ENCODE measurements at regions not wholly inside any gene's neighbourhood (a gene's known extent, or its start where the extent isn't known, plus 50 kb on each side); places are given as distances from the start of the nearest gene placed in this dataset.

DNA sequence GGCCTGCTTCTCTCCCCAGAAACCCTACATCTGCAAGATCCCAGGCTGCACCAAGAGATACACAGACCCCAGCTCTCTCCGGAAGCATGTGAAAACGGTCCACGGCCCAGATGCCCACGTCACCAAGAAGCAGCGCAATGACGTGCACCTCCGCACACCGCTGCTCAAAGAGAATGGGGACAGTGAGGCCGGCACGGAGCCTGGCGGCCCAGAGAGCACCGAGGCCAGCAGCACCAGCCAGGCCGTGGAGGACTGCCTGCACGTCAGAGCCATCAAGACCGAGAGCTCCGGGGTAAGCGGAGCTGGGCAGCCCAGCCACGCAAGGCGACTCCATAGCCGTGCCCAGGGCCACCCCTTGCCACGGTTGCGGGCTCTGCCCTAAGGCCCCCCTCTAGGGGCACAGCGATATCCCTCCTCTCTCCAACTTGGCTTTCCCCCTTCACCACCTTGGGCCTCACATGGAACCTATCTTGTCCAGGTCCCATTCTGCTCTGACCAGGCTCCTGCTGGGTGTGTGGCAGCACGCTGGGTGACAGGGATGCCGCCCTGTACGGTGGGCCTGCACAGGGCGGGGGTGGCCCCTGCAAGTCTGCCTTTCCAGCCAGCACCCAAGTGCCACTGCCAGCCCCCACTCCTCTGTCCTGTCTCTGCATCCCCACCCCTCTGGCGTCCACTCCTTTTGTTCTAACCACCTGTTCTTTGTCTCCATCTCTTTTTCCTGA lies 248.9 kb downstream of the GLI2 start:
- no peak overlapping the region for H3K4me3 Mint-ChIP-seq
- TF ChIP-seq, protein P1, sequence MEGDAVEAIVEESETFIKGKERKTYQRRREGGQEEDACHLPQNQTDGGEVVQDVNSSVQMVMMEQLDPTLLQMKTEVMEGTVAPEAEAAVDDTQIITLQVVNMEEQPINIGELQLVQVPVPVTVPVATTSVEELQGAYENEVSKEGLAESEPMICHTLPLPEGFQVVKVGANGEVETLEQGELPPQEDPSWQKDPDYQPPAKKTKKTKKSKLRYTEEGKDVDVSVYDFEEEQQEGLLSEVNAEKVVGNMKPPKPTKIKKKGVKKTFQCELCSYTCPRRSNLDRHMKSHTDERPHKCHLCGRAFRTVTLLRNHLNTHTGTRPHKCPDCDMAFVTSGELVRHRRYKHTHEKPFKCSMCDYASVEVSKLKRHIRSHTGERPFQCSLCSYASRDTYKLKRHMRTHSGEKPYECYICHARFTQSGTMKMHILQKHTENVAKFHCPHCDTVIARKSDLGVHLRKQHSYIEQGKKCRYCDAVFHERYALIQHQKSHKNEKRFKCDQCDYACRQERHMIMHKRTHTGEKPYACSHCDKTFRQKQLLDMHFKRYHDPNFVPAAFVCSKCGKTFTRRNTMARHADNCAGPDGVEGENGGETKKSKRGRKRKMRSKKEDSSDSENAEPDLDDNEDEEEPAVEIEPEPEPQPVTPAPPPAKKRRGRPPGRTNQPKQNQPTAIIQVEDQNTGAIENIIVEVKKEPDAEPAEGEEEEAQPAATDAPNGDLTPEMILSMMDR (IDR thresholded peaks at IDR 0.05), result no peak
- peaks cover 30% of the 10 kb centered on the region for H3K27me3 Mint-ChIP-seq (ENCODE audit: low read depth, poor library complexity)
- H3K4me1 Mint-ChIP-seq, result peaks cover 7% of the 10 kb centered on the region
- peaks cover 10% of the 10 kb centered on the region for H3K9me3 Mint-ChIP-seq
- H3K27ac Mint-ChIP-seq, result no peak overlapping the region
- DNase-seq, result no peak
- peaks cover 70% of the 10 kb centered on the region for H3K36me3 Mint-ChIP-seq (ENCODE audit: low read depth)

DNA sequence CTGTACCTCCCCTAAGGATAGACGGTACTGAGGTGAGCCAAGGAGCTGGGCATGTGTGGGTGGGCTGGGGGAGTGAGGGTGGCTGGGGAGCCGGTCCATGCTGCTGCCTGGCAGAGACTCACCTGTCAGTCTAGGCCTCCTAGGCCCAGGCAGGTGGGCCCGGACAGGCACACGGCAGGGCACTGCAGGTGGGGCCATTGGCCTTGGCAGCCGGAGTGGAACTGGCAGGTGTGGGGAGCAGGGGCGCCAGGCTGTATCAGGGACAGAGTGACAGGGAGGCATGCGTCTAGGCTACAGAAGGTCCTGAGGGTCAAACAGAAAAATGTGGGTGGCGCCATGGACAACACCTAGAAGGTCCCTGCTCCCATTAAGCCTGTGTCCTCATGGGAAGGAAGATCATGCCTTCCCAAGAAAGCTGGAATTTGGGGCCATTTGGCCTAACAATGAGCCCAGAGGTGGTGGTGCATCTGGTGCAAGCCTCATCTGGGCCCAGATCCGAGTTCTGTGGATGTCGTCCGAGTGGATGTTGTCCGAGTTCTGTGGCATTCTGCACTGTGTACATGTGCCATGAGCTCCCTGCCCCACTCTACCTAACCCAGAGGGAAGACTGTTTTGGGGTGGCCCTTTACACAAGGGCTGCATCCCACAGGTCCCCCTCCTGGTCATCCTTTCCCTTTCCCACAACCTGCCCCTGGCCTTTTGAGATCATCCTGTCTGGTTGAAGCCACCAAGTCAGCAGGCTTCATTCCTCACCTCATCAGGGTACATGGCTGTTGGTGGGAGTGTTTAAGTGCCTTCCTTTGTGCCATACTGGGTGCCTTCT lies 249.7 kb downstream of the GLI2 start:
- Mint-ChIP-seq H3K4me1 (peaks cover 7% of the 10 kb centered on the region), H3K27me3 (ENCODE audit: low read depth, poor library complexity) (peaks cover 31% of the 10 kb centered on the region), H3K36me3 (ENCODE audit: low read depth) (peaks cover 64% of the 10 kb centered on the region), H3K27ac (no peak overlapping the region), H3K9me3 (peaks cover 2% of the 10 kb centered on the region), H3K4me3 (no peak overlapping the region)
- DNase-seq, result no peak
- TF ChIP-seq, protein P1 (IDR thresholded peaks at IDR 0.05), result no peak

DNA sequence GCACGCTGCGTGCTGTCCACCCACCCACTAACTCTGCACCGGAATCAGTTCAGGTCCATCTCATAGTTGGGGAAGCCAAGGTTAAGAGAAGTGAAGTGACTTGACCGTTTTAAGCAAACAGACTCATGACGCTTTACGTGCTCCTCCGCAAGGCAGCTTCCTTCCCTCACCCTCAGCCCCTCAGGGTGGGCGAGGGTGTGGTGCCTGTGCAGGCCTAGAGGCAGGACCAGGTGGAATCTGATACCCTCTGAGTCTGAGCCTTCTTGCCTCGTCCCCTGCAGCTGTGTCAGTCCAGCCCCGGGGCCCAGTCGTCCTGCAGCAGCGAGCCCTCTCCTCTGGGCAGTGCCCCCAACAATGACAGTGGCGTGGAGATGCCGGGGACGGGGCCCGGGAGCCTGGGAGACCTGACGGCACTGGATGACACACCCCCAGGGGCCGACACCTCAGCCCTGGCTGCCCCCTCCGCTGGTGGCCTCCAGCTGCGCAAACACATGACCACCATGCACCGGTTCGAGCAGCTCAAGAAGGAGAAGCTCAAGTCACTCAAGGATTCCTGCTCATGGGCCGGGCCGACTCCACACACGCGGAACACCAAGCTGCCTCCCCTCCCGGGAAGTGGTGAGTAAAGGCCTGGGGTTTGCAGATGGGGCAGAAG lies 250.5 kb downstream of the GLI2 start:
- no peak for DNase-seq
- H3K4me3 Mint-ChIP-seq, result no peak overlapping the region
- peaks cover 7% of the 10 kb centered on the region for H3K4me1 Mint-ChIP-seq
- H3K27ac Mint-ChIP-seq, result no peak overlapping the region
- H3K36me3 Mint-ChIP-seq (ENCODE audit: low read depth), result peaks cover 64% of the 10 kb centered on the region
- H3K9me3 Mint-ChIP-seq, result no peaks in the 10 kb centered on the region
- TF ChIP-seq, protein P1 (IDR thresholded peaks at IDR 0.05), result no peak
- H3K27me3 Mint-ChIP-seq (ENCODE audit: low read depth, poor library complexity), result peaks cover 32% of the 10 kb centered on the region

DNA sequence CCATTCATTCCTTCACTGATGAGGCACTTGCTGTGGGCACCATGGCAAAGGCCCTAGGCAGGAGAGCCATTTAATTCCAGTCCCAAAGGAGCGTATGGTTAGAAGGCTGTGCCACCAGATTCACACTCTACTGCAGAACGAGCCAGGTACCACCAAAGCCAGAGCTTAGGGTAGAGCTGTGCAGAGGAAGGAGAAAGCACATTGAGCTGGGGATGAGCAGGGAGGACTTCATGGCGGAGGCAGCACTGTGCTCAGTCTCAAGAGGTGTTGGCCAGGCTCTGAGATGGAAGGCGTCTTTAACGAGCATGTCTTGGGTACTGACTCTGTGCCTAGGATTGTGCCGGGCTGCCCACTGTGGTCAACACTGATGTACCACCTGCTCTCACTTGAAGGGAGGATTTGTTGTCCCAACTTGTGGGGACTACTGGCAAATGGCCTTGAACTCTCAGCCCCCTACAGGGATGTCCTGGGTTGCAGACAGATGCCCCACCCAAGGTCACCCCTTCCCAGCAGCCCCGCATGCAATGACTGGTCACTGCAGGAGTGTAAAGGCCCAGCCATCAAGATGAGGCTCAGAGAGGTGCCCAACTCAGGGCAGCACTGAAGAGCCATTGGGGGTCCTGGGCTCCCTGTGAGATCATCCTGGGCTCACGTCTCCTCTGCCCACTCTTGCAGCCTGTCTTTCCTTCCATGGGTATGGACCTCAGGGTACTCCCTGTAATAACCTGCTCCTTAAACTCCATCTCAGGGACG lies 251.4 kb downstream of the GLI2 start:
- DNase-seq, result no peak
- H3K4me3 Mint-ChIP-seq, result no peak overlapping the region
- no peaks in the 10 kb centered on the region for H3K9me3 Mint-ChIP-seq
- peaks cover 64% of the 10 kb centered on the region for H3K36me3 Mint-ChIP-seq (ENCODE audit: low read depth)
- H3K4me1 Mint-ChIP-seq, result peaks cover under 1% of the 10 kb centered on the region
- no peak overlapping the region for H3K27ac Mint-ChIP-seq
- TF ChIP-seq, protein P1 (IDR thresholded peaks at IDR 0.05), result no peak
- H3K27me3 Mint-ChIP-seq (ENCODE audit: low read depth, poor library complexity), result peaks cover 32% of the 10 kb centered on the region

DNA sequence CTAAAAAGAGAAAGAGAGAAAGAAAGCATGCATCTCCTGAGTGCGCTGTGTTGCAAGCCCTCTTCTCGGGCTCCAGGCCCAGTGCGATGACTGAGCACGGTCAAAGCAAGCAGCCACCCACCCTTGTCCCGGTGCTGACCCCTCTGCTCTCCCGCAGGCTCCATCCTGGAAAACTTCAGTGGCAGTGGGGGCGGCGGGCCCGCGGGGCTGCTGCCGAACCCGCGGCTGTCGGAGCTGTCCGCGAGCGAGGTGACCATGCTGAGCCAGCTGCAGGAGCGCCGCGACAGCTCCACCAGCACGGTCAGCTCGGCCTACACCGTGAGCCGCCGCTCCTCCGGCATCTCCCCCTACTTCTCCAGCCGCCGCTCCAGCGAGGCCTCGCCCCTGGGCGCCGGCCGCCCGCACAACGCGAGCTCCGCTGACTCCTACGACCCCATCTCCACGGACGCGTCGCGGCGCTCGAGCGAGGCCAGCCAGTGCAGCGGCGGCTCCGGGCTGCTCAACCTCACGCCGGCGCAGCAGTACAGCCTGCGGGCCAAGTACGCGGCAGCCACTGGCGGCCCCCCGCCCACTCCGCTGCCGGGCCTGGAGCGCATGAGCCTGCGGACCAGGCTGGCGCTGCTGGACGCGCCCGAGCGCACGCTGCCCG lies 252.5 kb downstream of the GLI2 start:
- no peaks in the 10 kb centered on the region for H3K4me1 Mint-ChIP-seq
- H3K9me3 Mint-ChIP-seq, result no peaks in the 10 kb centered on the region
- H3K27me3 Mint-ChIP-seq (ENCODE audit: low read depth, poor library complexity), result peaks cover 23% of the 10 kb centered on the region

More for the DNA sequence above, 252.5 kb downstream of the GLI2 start:
- H3K27ac Mint-ChIP-seq, result no peak overlapping the region
- DNase-seq, result no peak
- TF ChIP-seq, protein P1 (IDR thresholded peaks at IDR 0.05), result no peak
- H3K4me3 Mint-ChIP-seq, result no peak overlapping the region
- H3K36me3 Mint-ChIP-seq (ENCODE audit: low read depth), result peaks cover 63% of the 10 kb centered on the region
